ENCODE measurements at regions not wholly inside any gene's neighbourhood (a gene's known extent, or its start where the extent isn't known, plus 50 kb on each side); places are given as distances from the start of the nearest gene placed in this dataset.

- H3K9me3 Mint-ChIP-seq (ENCODE audit: low read depth, unreplicated experiment), result no peaks in the 10 kb centered on the region
- no peak for DNase-seq
- CTCF ChIA-PET, result no interaction called here
- no peaks in the 10 kb centered on the region for H3K27me3 Mint-ChIP-seq (ENCODE audit: unreplicated experiment)
- H3K4me1 Mint-ChIP-seq (ENCODE audit: low read depth, unreplicated experiment), result peaks cover 25% of the 10 kb centered on the region
- BruUV-seq (replicated peaks), result no TSS peak
- intact Hi-C loops (cut with micrococcal nuclease; ENCODE audit: unreplicated experiment), result no loop called here
- no peaks in the 10 kb centered on the region for H3K36me3 Mint-ChIP-seq (ENCODE audit: insufficient read depth, unreplicated experiment)
- no peak overlapping the region for H3K27ac Mint-ChIP-seq (ENCODE audit: unreplicated experiment)
- H3K4me3 Mint-ChIP-seq (ENCODE audit: low read depth, unreplicated experiment), result no peak overlapping the region
- no peak for TF ChIP-seq CTCF (IDR thresholded peaks at IDR 0.05; ENCODE audit: unreplicated experiment)
Measured at GRCh38 chr6:1136827-1137226, 175.1 kb upstream of the FOXQ1 start.

- Mint-ChIP-seq H3K4me3 (ENCODE audit: low read depth, unreplicated experiment) (no peak overlapping the region), H3K36me3 (ENCODE audit: insufficient read depth, unreplicated experiment) (no peaks in the 10 kb centered on the region), H3K27ac (ENCODE audit: unreplicated experiment) (no peak overlapping the region), H3K27me3 (ENCODE audit: unreplicated experiment) (no peaks in the 10 kb centered on the region), H3K9me3 (ENCODE audit: low read depth, unreplicated experiment) (no peaks in the 10 kb centered on the region), H3K4me1 (ENCODE audit: low read depth, unreplicated experiment) (peaks cover 29% of the 10 kb centered on the region)
- BruUV-seq (replicated peaks), result no TSS peak
- intact Hi-C loops (cut with micrococcal nuclease; ENCODE audit: unreplicated experiment), result no loop called here
- CTCF ChIA-PET, result no interaction called here
- no peak for DNase-seq
- no peak for TF ChIP-seq CTCF (IDR thresholded peaks at IDR 0.05; ENCODE audit: unreplicated experiment)
Measured at GRCh38 chr6:1136415-1136774, 175.5 kb upstream of the FOXQ1 start.

DNA sequence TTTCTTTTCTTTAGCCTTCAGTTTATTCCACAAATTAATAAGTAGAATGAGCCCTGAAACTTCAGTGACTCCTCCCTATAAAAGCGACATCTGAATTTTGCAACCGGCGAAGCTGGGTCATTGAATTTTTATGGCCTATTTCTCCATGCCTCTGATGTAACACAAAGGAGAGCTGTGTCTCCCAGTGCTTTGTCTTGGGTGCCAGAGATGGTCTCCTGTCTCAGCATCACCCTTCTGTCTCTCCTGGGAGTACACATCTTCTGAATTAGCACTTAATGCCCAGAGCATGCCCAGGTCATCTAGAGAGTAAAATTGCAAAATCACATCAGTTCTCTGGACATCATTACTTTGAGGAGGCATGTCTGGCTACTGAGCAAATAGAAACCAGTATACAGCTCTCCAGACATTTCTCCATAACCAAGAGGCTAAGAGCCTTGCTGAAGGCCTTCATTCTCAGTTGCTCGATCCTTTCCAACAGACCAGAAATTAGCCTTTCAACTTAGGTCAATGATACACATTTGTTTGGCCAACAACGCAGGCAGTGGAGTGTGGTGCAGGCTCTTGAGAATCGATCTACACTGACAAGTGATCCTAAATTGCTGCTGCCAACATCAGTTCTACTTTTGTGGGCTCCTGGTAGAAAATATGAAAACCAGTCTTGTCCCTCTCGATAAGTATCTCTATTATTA is 176.0 kb upstream of the FOXQ1 start:
- Mint-ChIP-seq H3K4me1 (ENCODE audit: low read depth, unreplicated experiment) (peaks cover 33% of the 10 kb centered on the region), H3K36me3 (ENCODE audit: insufficient read depth, unreplicated experiment) (no peaks in the 10 kb centered on the region), H3K27ac (ENCODE audit: unreplicated experiment) (no peak overlapping the region), H3K27me3 (ENCODE audit: unreplicated experiment) (no peaks in the 10 kb centered on the region), H3K4me3 (ENCODE audit: low read depth, unreplicated experiment) (no peak overlapping the region), H3K9me3 (ENCODE audit: low read depth, unreplicated experiment) (no peaks in the 10 kb centered on the region)
- no peak for DNase-seq
- BruUV-seq (replicated peaks), result no TSS peak
- TF ChIP-seq CTCF (IDR thresholded peaks at IDR 0.05; ENCODE audit: unreplicated experiment), result no peak
- CTCF ChIA-PET, result interaction anchor here (0.7 kb wide), 1 partner anchor 703 kb away, joined by 3 read pairs; no protein-coding TSS in a partner anchor
- intact Hi-C loops (cut with micrococcal nuclease; ENCODE audit: unreplicated experiment), result no loop called here

DNA sequence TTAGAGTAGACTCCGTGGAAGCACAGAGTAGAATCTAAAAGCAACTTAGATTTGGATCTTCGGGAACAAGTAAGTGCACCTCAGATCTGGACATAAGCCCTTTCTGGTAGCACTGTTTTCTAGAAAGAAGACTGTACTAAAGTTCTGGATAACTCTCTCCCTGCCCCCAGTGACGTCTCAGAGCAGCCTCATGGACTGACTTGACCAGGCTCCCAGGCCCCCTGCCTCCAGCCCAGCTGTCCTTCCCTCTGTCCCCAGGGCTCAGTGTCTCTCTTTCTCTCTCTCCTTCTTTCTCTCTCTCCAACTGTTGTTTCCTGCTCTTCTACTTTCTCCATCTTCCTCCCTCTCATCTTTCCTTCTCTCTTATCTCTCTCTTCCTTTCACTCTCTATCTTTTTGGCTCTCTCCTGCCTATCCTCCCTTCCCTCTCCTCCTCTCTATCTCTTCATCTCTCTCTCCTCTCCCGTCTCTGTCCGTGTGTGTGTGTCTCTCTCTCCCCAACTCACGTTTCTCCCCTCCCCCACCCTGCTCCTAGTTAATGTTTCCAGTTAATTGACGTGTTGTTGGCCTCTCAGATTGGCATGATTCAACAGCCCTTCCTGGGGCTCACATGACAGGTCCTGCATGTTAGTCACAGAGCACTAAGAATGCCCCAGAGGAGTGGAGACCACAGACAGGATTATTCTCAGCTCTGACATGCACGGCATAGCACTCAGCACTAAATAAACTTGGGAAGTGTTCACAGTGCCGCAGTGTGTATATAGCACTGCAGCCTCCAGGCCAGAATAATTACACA is 180.4 kb upstream of the FOXQ1 start:
- H3K4me3 Mint-ChIP-seq (ENCODE audit: low read depth, unreplicated experiment), result peak overlapping the region; percentile 3
- no peaks in the 10 kb centered on the region for H3K36me3 Mint-ChIP-seq (ENCODE audit: insufficient read depth, unreplicated experiment)
- intact Hi-C loops (cut with micrococcal nuclease; ENCODE audit: unreplicated experiment), result loop anchor here (5.0 kb wide), 1 partner anchor 79 kb away; no protein-coding TSS in a partner anchor
- no peaks in the 10 kb centered on the region for H3K9me3 Mint-ChIP-seq (ENCODE audit: low read depth, unreplicated experiment)
- H3K27me3 Mint-ChIP-seq (ENCODE audit: unreplicated experiment), result no peaks in the 10 kb centered on the region
- H3K27ac Mint-ChIP-seq (ENCODE audit: unreplicated experiment), result peak overlapping the region; percentile 19
- no peak for TF ChIP-seq CTCF (IDR thresholded peaks at IDR 0.05; ENCODE audit: unreplicated experiment)
- CTCF ChIA-PET, result interaction anchor here (0.9 kb wide), 1 partner anchor 104 kb away, joined by 4 read pairs; no protein-coding TSS in a partner anchor
- peaks cover 40% of the 10 kb centered on the region for H3K4me1 Mint-ChIP-seq (ENCODE audit: low read depth, unreplicated experiment)
- no TSS peak for BruUV-seq (replicated peaks)
- peak; percentile 70 for DNase-seq
